ENCODE measurements at regions not wholly inside any gene's neighbourhood (a gene's known extent, or its start where the extent isn't known, plus 50 kb on each side); places are given as distances from the start of the nearest gene placed in this dataset.

- no peak for TF ChIP-seq ZNF274 (IDR thresholded peaks at IDR 0.05; ENCODE audit: low read depth, low read length)
- no peak for TF ChIP-seq SUZ12 (IDR thresholded peaks at IDR 0.05; ENCODE audit: extremely low read depth, insufficient read depth, insufficient read length)
- no peak for TF ChIP-seq YY1 (IDR thresholded peaks at IDR 0.05; ENCODE audit: insufficient read depth, insufficient read length)
These were observed 132.6 kb upstream of the FUT8 start for GRCh38 chr14:65279958-65280357.
